GM19395 (cell line): ENCODE measurements at regions not wholly inside any gene's neighbourhood (a gene's known extent, or its start where the extent isn't known, plus 50 kb on each side); places are given as distances from the start of the nearest gene placed in this dataset.

ENCODE experiments used
- ATAC-seq: cut with Tn5 transposase; IDR thresholded peaks from one replicate; pipeline ENCODE4 v1.9.1; 2021; ENCODE audit warnings: mild to moderate bottlenecking, moderate library complexity; ENCODE audit not compliant: unreplicated experiment

- ATAC-seq, result no peak
Observed at GRCh38 chr15:62914461-62915079, 128.0 kb upstream of the TPM1 start.

GRCh38 chr15:62920682-62921502 lies 121.7 kb upstream of the TPM1 start:
- ATAC-seq, result no peak

GRCh38 chr15:62922514-62922913 lies 120.0 kb upstream of the TPM1 start:
- no peak for ATAC-seq

- ATAC-seq, result no peak
Observed at GRCh38 chr15:62925875-62926274, 116.7 kb upstream of the TPM1 start.

GRCh38 chr15:62927196-62927595 lies 115.4 kb upstream of the TPM1 start:
- ATAC-seq, result no peak

GRCh38 chr15:62927836-62928235 lies 114.7 kb upstream of the TPM1 start:
- ATAC-seq, result no peak

- no peak for ATAC-seq
Observed at GRCh38 chr15:62928242-62928999, 114.1 kb upstream of the TPM1 start.

- no peak for ATAC-seq
Observed at GRCh38 chr15:62929000-62929357, 113.6 kb upstream of the TPM1 start.

- ATAC-seq, result no peak
Observed at GRCh38 chr15:62931650-62932049, 110.9 kb upstream of the TPM1 start.

GRCh38 chr15:62932436-62932835 lies 110.1 kb upstream of the TPM1 start:
- ATAC-seq, result no peak

GRCh38 chr15:62933386-62933785 lies 109.2 kb upstream of the TPM1 start:
- no peak for ATAC-seq

GRCh38 chr15:62934236-62934971 lies 108.1 kb upstream of the TPM1 start:
- ATAC-seq, result no peak

- no peak for ATAC-seq
Observed at GRCh38 chr15:62935300-62936081, 107.1 kb upstream of the TPM1 start.

- ATAC-seq, result no peak
Observed at GRCh38 chr15:62938825-62939224, 103.7 kb upstream of the TPM1 start.

GRCh38 chr15:62940093-62940754 lies 102.3 kb upstream of the TPM1 start:
- no peak for ATAC-seq

GRCh38 chr15:62940755-62941361 lies 101.7 kb upstream of the TPM1 start:
- no peak for ATAC-seq

GRCh38 chr15:62941699-62942098 lies 100.8 kb upstream of the TPM1 start:
- no peak for ATAC-seq

- ATAC-seq, result no peak
Observed at GRCh38 chr15:62942428-62942827, 100.1 kb upstream of the TPM1 start.

GRCh38 chr15:62945063-62945462 lies 97.5 kb upstream of the TPM1 start:
- no peak for ATAC-seq
